GM13976 (cell line): ENCODE measurements at regions not wholly inside any gene's neighbourhood (a gene's known extent, or its start where the extent isn't known, plus 50 kb on each side); places are given as distances from the start of the nearest gene placed in this dataset.

Source experiments
- DNase-seq: peaks from one replicate; pipeline ENCODE4 v3.0.0; 2012; ENCODE audit warnings: low spot score
- in situ Hi-C: fragments of 300-500 bp; cut with MboI; formaldehyde crosslinking; loops from one replicate; pipeline ENCODE4 v1.12.0; 2022; ENCODE audit warnings: low sequenced_read_pairs, mixed read lengths, inconsistent platforms; ENCODE audit not compliant: unreplicated experiment
- TF ChIP-seq, protein P1 (sequence below): IDR thresholded peaks from 2 replicates; pipeline ENCODE4 v1.5.1; 2012; ENCODE audit warnings: borderline replicate concordance, mild to moderate bottlenecking; ENCODE audit not compliant: insufficient read depth; ENCODE audit errors: extremely low read depth, missing control alignments, control extremely low read depth

DNA sequence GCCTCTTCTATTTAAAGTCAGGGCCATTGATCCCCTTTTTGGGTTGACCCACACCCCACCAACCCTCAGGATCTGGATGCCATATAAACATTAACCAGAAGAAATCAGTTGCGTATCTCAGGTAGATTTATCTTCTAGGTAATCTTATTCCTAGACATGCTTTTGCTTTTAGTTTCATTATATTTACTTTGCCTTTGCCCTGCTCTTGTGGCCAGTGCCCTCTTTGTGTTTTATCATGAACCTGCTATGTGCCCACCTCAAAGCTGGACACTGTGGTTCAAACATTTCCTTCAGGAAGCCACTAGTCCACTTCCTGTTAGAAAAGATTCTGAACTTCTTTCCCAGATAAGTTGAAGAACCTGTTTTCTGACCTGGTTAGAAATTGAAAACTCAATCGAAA lies 117.4 kb upstream of the EDNRA start:
- in situ Hi-C loops: no loop called here

GRCh38 chr4:147365396-147365795 lies 115.5 kb upstream of the EDNRA start:
- in situ Hi-C loops: no loop called here
- TF ChIP-seq, protein P1, sequence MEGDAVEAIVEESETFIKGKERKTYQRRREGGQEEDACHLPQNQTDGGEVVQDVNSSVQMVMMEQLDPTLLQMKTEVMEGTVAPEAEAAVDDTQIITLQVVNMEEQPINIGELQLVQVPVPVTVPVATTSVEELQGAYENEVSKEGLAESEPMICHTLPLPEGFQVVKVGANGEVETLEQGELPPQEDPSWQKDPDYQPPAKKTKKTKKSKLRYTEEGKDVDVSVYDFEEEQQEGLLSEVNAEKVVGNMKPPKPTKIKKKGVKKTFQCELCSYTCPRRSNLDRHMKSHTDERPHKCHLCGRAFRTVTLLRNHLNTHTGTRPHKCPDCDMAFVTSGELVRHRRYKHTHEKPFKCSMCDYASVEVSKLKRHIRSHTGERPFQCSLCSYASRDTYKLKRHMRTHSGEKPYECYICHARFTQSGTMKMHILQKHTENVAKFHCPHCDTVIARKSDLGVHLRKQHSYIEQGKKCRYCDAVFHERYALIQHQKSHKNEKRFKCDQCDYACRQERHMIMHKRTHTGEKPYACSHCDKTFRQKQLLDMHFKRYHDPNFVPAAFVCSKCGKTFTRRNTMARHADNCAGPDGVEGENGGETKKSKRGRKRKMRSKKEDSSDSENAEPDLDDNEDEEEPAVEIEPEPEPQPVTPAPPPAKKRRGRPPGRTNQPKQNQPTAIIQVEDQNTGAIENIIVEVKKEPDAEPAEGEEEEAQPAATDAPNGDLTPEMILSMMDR: no peak
- no peak for DNase-seq

More for the DNA sequence above, 117.4 kb upstream of the EDNRA start:
- TF ChIP-seq, protein P1: no peak
- DNase-seq: no peak

- in situ Hi-C loops: no loop called here
- TF ChIP-seq, protein P1: no peak
- no peak for DNase-seq
Measured at GRCh38 chr4:147366164-147366563, 114.7 kb upstream of the EDNRA start.

- TF ChIP-seq, protein P1: no peak
- in situ Hi-C loops: no loop called here
Measured at GRCh38 chr4:147367891-147368290, 113.0 kb upstream of the EDNRA start.

GRCh38 chr4:147368948-147369347 lies 111.9 kb upstream of the EDNRA start:
- DNase-seq: no peak
- in situ Hi-C loops: no loop called here
- TF ChIP-seq, protein P1: no peak

More at GRCh38 chr4:147367891-147368290, 113.0 kb upstream of the EDNRA start:
- DNase-seq: no peak

- in situ Hi-C loops: no loop called here
- no peak for DNase-seq
- TF ChIP-seq, protein P1: no peak
Measured at GRCh38 chr4:147370473-147370872, 110.4 kb upstream of the EDNRA start.

DNA sequence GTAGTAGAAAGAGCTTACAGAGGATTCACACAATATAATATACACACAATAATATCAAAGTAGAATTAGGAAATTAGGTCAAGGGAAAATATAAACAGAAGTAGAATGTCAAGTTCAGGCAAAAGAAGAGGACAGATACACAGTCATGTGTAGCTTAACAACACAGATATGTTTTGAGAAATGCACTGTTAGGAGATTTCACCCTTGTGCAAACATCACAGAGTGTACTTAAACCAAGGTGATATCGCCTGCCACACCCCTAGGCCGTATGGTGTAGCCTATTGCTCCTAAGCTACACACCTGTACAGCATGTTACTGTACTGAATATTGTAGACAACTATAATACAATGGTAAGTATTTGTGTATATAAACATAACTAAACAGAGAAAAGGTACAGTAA lies 110.0 kb upstream of the EDNRA start:
- DNase-seq: no peak
- TF ChIP-seq, protein P1: no peak
- in situ Hi-C loops: no loop called here
